ENCODE measurements at regions not wholly inside any gene's neighbourhood (a gene's known extent, or its start where the extent isn't known, plus 50 kb on each side); places are given as distances from the start of the nearest gene placed in this dataset.
"Not testable (repeated sequence)": the region's sequence is repeated elsewhere in the genome, so short reads cannot be mapped to it uniquely, and the experiment has no call there.

- Histone ChIP-seq H3K4me1 (ENCODE audit: control insufficient read depth, insufficient read depth, low read length, unreplicated experiment) (no peaks in the 10 kb centered on the region), H3K79me2 (ENCODE audit: control insufficient read depth, insufficient read depth, low read length, unreplicated experiment) (no peaks in the 10 kb centered on the region), H3K27ac (ENCODE audit: low read depth, low read length) (no peak overlapping the region), H2AFZ (ENCODE audit: low read length, unreplicated experiment) (no peak overlapping the region), H3K4me3 (ENCODE audit: low read depth, low read length) (no peak overlapping the region), H3K27me3 (ENCODE audit: insufficient read depth, low read length) (peaks cover 20% of the 10 kb centered on the region), H3K36me3 (ENCODE audit: insufficient read depth, low read length) (no peaks in the 10 kb centered on the region)
These were observed 198.9 kb downstream of the IPMK start for GRCh38 chr10:58068809-58069208.

GRCh38 chr10:58066979-58067378 is 200.7 kb downstream of the IPMK start:
- no peaks in the 10 kb centered on the region for H3K36me3 ChIP-seq (ENCODE audit: insufficient read depth, low read length)
- no peak overlapping the region for H2AFZ ChIP-seq (ENCODE audit: low read length, unreplicated experiment)
- H3K79me2 ChIP-seq (ENCODE audit: control insufficient read depth, insufficient read depth, low read length, unreplicated experiment): no peaks in the 10 kb centered on the region
- H3K4me1 ChIP-seq (ENCODE audit: control insufficient read depth, insufficient read depth, low read length, unreplicated experiment): no peaks in the 10 kb centered on the region
- H3K27me3 ChIP-seq (ENCODE audit: insufficient read depth, low read length): peaks cover 20% of the 10 kb centered on the region
- no peak overlapping the region for H3K27ac ChIP-seq (ENCODE audit: low read depth, low read length)
- H3K4me3 ChIP-seq (ENCODE audit: low read depth, low read length): no peak overlapping the region

- H3K36me3 ChIP-seq (ENCODE audit: insufficient read depth, low read length): no peaks in the 10 kb centered on the region
- no peak overlapping the region for H2AFZ ChIP-seq (ENCODE audit: low read length, unreplicated experiment)
- no peaks in the 10 kb centered on the region for H3K79me2 ChIP-seq (ENCODE audit: control insufficient read depth, insufficient read depth, low read length, unreplicated experiment)
- H3K4me1 ChIP-seq (ENCODE audit: control insufficient read depth, insufficient read depth, low read length, unreplicated experiment): no peaks in the 10 kb centered on the region
- no peak overlapping the region for H3K27ac ChIP-seq (ENCODE audit: low read depth, low read length)
- H3K4me3 ChIP-seq (ENCODE audit: low read depth, low read length): no peak overlapping the region
- peaks cover 20% of the 10 kb centered on the region for H3K27me3 ChIP-seq (ENCODE audit: insufficient read depth, low read length)
These were observed 201.6 kb downstream of the IPMK start for GRCh38 chr10:58066126-58066525.

DNA sequence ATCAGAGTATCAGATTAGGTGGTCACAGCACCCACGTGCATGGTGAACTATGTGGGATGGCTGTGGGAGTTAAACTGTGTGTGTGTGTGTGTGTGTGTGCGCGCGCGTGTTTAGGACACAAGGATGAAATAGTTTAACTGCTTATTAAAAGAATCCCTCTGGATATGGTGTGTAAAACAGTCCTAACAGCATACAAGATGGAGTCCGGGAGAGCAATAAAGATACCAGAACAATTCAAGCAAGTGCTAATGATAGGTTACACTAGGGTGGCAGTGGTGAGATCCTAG is 202.2 kb downstream of the IPMK start:
- Histone ChIP-seq H3K4me1 (ENCODE audit: control insufficient read depth, insufficient read depth, low read length, unreplicated experiment) (no peaks in the 10 kb centered on the region), H3K4me3 (ENCODE audit: low read depth, low read length) (no peak overlapping the region), H3K79me2 (ENCODE audit: control insufficient read depth, insufficient read depth, low read length, unreplicated experiment) (no peaks in the 10 kb centered on the region), H3K36me3 (ENCODE audit: insufficient read depth, low read length) (no peaks in the 10 kb centered on the region), H3K27ac (ENCODE audit: low read depth, low read length) (no peak overlapping the region), H2AFZ (ENCODE audit: low read length, unreplicated experiment) (peak overlapping the region; percentile 30), H3K27me3 (ENCODE audit: insufficient read depth, low read length) (peaks cover 20% of the 10 kb centered on the region)

GRCh38 chr10:58064714-58065528 is 202.8 kb downstream of the IPMK start:
- Histone ChIP-seq H3K4me3 (ENCODE audit: low read depth, low read length) (no peak overlapping the region), H2AFZ (ENCODE audit: low read length, unreplicated experiment) (no peak overlapping the region), H3K27ac (ENCODE audit: low read depth, low read length) (no peak overlapping the region), H3K27me3 (ENCODE audit: insufficient read depth, low read length) (peaks cover 17% of the 10 kb centered on the region), H3K4me1 (ENCODE audit: control insufficient read depth, insufficient read depth, low read length, unreplicated experiment) (no peaks in the 10 kb centered on the region), H3K36me3 (ENCODE audit: insufficient read depth, low read length) (no peaks in the 10 kb centered on the region), H3K79me2 (ENCODE audit: control insufficient read depth, insufficient read depth, low read length, unreplicated experiment) (no peaks in the 10 kb centered on the region)

DNA sequence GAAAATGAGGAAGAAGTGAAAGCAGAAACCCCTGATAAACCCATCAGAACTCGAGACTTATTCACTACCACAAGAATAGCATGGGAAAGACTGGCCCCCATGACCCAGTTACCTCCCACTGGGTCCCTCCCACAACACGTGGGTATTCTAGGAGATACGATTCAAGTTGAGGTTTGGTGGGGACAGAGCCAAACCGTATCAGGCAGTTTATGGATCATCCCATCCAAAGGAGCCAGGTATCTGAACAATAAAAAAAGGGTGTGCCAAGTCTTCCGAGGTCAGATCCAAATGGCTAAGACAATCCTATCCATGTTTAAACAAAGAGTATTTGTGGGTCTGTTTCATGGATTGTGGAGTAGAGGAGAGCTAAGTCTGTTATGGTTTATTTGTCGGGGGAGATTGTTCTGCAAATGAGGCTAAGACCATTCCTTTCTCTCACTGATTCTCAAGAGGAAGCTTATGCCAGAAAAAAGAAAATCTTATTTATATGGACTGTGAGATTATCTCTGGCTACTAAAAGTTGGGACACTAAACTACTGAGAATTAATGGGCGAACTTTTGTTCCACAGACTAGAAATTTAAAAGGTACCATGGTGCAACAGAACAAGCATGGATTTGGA is 203.7 kb downstream of the IPMK start:
- H3K4me1 ChIP-seq (ENCODE audit: control insufficient read depth, insufficient read depth, low read length, unreplicated experiment): no peaks in the 10 kb centered on the region
- no peak overlapping the region for H3K4me3 ChIP-seq (ENCODE audit: low read depth, low read length)
- peaks cover 9% of the 10 kb centered on the region for H3K27me3 ChIP-seq (ENCODE audit: insufficient read depth, low read length)
- H3K27ac ChIP-seq (ENCODE audit: low read depth, low read length): no peak overlapping the region
- no peaks in the 10 kb centered on the region for H3K79me2 ChIP-seq (ENCODE audit: control insufficient read depth, insufficient read depth, low read length, unreplicated experiment)
- no peaks in the 10 kb centered on the region for H3K36me3 ChIP-seq (ENCODE audit: insufficient read depth, low read length)
- H2AFZ ChIP-seq (ENCODE audit: low read length, unreplicated experiment): no peak overlapping the region

DNA sequence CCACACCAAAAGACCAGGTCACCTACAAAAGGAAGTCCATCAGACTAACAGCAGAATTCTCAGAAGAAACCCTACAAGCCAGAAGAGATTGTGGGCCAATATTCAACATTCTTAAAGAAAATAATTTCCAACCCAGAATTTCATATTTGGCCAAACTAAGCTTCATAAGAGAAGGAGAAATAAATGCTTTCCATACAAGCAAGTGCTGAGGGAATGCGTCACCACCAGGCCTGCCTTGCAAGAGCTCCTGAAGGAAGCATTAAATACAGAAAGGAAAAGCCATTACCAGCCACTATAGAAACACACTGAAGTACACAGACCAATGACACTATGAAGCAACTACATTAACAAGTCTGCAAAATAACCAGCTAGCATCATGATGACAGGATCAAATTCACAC is 209.0 kb downstream of the IPMK start:
- H3K27ac ChIP-seq (ENCODE audit: low read depth, low read length); H3K79me2 ChIP-seq (ENCODE audit: control insufficient read depth, insufficient read depth, low read length, unreplicated experiment); H3K36me3 ChIP-seq (ENCODE audit: insufficient read depth, low read length); H3K27me3 ChIP-seq (ENCODE audit: insufficient read depth, low read length); H3K4me3 ChIP-seq (ENCODE audit: low read depth, low read length); H3K4me1 ChIP-seq (ENCODE audit: control insufficient read depth, insufficient read depth, low read length, unreplicated experiment); H2AFZ ChIP-seq (ENCODE audit: low read length, unreplicated experiment): not testable (repeated sequence)

GRCh38 chr10:58054881-58055280 is 212.8 kb downstream of the IPMK start:
- H3K4me3 ChIP-seq (ENCODE audit: low read depth, low read length): no peak overlapping the region
- no peak overlapping the region for H2AFZ ChIP-seq (ENCODE audit: low read length, unreplicated experiment)
- no peaks in the 10 kb centered on the region for H3K36me3 ChIP-seq (ENCODE audit: insufficient read depth, low read length)
- H3K4me1 ChIP-seq (ENCODE audit: control insufficient read depth, insufficient read depth, low read length, unreplicated experiment): no peaks in the 10 kb centered on the region
- no peaks in the 10 kb centered on the region for H3K79me2 ChIP-seq (ENCODE audit: control insufficient read depth, insufficient read depth, low read length, unreplicated experiment)
- no peaks in the 10 kb centered on the region for H3K27me3 ChIP-seq (ENCODE audit: insufficient read depth, low read length)
- H3K27ac ChIP-seq (ENCODE audit: low read depth, low read length): no peak overlapping the region

- no peak overlapping the region for H3K4me3 ChIP-seq (ENCODE audit: low read depth, low read length)
- no peaks in the 10 kb centered on the region for H3K4me1 ChIP-seq (ENCODE audit: control insufficient read depth, insufficient read depth, low read length, unreplicated experiment)
- H3K27ac ChIP-seq (ENCODE audit: low read depth, low read length): no peak overlapping the region
- H2AFZ ChIP-seq (ENCODE audit: low read length, unreplicated experiment): no peak overlapping the region
- no peaks in the 10 kb centered on the region for H3K27me3 ChIP-seq (ENCODE audit: insufficient read depth, low read length)
- no peaks in the 10 kb centered on the region for H3K79me2 ChIP-seq (ENCODE audit: control insufficient read depth, insufficient read depth, low read length, unreplicated experiment)
- no peaks in the 10 kb centered on the region for H3K36me3 ChIP-seq (ENCODE audit: insufficient read depth, low read length)
These were observed 214.9 kb downstream of the IPMK start for GRCh38 chr10:58052772-58053171.

- Histone ChIP-seq H3K4me3 (ENCODE audit: low read depth, low read length) (no peak overlapping the region), H3K27me3 (ENCODE audit: insufficient read depth, low read length) (no peaks in the 10 kb centered on the region), H3K79me2 (ENCODE audit: control insufficient read depth, insufficient read depth, low read length, unreplicated experiment) (no peaks in the 10 kb centered on the region), H3K4me1 (ENCODE audit: control insufficient read depth, insufficient read depth, low read length, unreplicated experiment) (no peaks in the 10 kb centered on the region), H3K36me3 (ENCODE audit: insufficient read depth, low read length) (no peaks in the 10 kb centered on the region), H3K27ac (ENCODE audit: low read depth, low read length) (no peak overlapping the region), H2AFZ (ENCODE audit: low read length, unreplicated experiment) (no peak overlapping the region)
These were observed 217.1 kb downstream of the IPMK start for GRCh38 chr10:58050575-58050974.

- Histone ChIP-seq H3K79me2 (ENCODE audit: control insufficient read depth, insufficient read depth, low read length, unreplicated experiment) (no peaks in the 10 kb centered on the region), H3K27ac (ENCODE audit: low read depth, low read length) (no peak overlapping the region), H3K36me3 (ENCODE audit: insufficient read depth, low read length) (no peaks in the 10 kb centered on the region), H3K4me1 (ENCODE audit: control insufficient read depth, insufficient read depth, low read length, unreplicated experiment) (no peaks in the 10 kb centered on the region), H3K4me3 (ENCODE audit: low read depth, low read length) (no peak overlapping the region), H3K27me3 (ENCODE audit: insufficient read depth, low read length) (no peaks in the 10 kb centered on the region), H2AFZ (ENCODE audit: low read length, unreplicated experiment) (no peak overlapping the region)
These were observed 218.8 kb downstream of the IPMK start for GRCh38 chr10:58048936-58049335.

All from ACC112 (cell line).